ENCODE measurements at regions not wholly inside any gene's neighbourhood (a gene's known extent, or its start where the extent isn't known, plus 50 kb on each side); places are given as distances from the start of the nearest gene placed in this dataset.

DNA sequence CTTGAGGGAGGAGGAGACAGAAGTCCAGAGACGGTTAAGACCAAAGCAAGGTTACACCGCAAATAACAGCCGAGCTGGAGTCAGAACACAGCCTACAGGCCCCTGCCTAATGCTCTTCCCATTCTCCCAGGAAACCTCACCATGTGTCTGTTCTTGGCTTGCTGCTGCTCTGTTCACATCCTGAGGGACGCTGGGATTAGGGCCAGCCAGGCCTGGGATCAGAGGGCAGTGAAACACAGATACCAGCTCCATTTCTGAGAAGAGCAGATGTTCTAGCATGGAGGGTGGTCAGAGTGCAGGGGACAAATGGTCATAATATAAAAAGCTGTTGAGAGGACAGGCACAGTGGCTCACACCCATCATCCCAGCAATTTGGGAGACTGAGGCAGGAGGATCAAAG is 124.8 kb upstream of the LARP1 start:
- DNase-seq (ENCODE audit: insufficient read length, low spot score) (no peak), FAIRE-seq (no peak)
- TF ChIP-seq, protein P1, sequence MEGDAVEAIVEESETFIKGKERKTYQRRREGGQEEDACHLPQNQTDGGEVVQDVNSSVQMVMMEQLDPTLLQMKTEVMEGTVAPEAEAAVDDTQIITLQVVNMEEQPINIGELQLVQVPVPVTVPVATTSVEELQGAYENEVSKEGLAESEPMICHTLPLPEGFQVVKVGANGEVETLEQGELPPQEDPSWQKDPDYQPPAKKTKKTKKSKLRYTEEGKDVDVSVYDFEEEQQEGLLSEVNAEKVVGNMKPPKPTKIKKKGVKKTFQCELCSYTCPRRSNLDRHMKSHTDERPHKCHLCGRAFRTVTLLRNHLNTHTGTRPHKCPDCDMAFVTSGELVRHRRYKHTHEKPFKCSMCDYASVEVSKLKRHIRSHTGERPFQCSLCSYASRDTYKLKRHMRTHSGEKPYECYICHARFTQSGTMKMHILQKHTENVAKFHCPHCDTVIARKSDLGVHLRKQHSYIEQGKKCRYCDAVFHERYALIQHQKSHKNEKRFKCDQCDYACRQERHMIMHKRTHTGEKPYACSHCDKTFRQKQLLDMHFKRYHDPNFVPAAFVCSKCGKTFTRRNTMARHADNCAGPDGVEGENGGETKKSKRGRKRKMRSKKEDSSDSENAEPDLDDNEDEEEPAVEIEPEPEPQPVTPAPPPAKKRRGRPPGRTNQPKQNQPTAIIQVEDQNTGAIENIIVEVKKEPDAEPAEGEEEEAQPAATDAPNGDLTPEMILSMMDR (IDR thresholded peaks at IDR 0.05; ENCODE audit: insufficient read depth, missing control alignments), result no peak

GRCh38 chr5:154628685-154629084 is 126.5 kb upstream of the LARP1 start:
- TF ChIP-seq, protein P1 (IDR thresholded peaks at IDR 0.05; ENCODE audit: insufficient read depth, missing control alignments), result no peak

GRCh38 chr5:154627698-154628678 is 127.2 kb upstream of the LARP1 start:
- TF ChIP-seq, protein P1 (IDR thresholded peaks at IDR 0.05; ENCODE audit: insufficient read depth, missing control alignments), result no peak
- no peak for FAIRE-seq
- DNase-seq (ENCODE audit: insufficient read length, low spot score), result no peak

More at GRCh38 chr5:154628685-154629084, 126.5 kb upstream of the LARP1 start:
- DNase-seq (ENCODE audit: insufficient read length, low spot score) (no peak), FAIRE-seq (no peak)

DNA sequence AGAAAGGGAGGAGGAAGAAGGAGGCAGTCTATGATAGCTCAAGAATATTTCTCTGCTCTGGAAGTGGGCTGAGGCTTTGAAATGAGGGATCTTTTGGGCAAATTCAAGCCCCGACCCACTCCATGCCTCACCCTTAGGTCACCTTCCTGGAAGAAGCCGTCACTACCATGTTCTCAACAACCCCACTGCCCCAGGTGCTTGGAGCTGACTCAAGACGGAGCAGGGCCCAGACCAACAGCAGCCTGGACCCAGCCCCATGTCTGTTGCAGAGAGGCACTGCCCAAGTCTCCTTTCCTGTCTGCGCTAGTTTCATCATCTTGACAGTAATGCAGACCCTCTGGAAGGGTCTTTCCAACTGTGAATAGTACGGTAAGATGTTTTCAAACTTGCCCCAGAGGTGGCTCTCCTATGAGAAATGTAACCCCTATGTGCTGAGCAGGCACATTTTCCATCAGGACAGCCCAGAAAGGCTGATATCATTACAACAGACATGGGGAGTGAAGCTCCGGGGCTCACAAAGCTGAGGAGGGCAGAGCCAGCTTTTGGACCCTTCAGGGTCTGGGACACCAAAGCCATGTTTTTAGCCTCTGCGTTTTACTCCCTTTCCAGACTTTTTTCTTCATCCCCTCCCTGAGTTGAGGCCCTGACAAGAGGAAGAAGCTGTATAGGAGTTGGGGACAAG is 128.2 kb upstream of the LARP1 start:
- DNase-seq (ENCODE audit: insufficient read length, low spot score) (no peak), FAIRE-seq (no peak)
- TF ChIP-seq, protein P1 (IDR thresholded peaks at IDR 0.05; ENCODE audit: insufficient read depth, missing control alignments), result no peak

GRCh38 chr5:154625031-154625430 is 130.1 kb upstream of the LARP1 start:
- TF ChIP-seq, protein P1 (IDR thresholded peaks at IDR 0.05; ENCODE audit: insufficient read depth, missing control alignments), result no peak
- no peak for FAIRE-seq

GRCh38 chr5:154624341-154624740 is 130.8 kb upstream of the LARP1 start:
- DNase-seq (ENCODE audit: insufficient read length, low spot score) (no peak), FAIRE-seq (no peak)
- TF ChIP-seq, protein P1 (IDR thresholded peaks at IDR 0.05; ENCODE audit: insufficient read depth, missing control alignments), result no peak

More at GRCh38 chr5:154625031-154625430, 130.1 kb upstream of the LARP1 start:
- DNase-seq (ENCODE audit: insufficient read length, low spot score), result no peak
